ENCODE measurements at regions not wholly inside any gene's neighbourhood (a gene's known extent, or its start where the extent isn't known, plus 50 kb on each side); places are given as distances from the start of the nearest gene placed in this dataset.

DNA sequence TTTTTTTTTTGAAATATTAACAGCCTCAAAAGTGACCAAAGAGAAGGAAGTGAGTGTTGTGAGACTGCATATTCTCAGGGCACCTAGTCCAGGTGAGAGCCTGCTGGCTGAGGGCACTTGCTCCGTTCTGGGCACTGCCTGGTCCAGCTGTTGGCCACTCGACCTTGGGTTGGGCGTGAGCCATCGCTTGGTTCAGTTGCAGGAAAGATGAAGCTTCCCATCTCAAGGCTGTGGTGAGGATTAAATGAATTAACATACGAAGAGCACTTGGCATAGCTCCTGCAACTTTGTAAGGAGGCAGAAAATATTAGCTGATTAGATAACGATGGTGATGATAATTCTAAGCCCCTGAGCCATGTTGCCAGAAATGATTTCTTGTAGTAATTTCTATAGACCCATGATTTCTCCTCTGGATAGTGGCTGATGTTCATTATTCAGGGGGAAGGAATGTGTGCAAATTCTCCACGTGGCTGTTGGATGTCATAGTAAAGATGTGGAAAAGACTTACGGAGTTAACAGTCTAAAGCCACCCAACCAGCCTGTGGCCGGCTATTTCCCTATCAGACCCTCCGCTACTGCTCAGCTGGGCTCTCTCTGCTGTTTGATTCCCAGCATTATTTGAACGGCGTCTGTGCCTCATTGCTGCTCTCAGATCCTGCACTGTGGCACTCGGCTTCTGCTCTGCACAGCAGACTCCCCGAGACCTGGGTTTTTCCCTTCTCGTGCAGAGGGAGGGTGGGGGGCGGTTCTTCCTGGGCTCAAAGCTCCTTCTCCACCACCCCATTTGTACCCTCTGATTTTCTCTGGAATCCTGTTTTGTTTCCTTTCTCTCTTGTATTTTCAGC is 221.1 kb downstream of the GALR1 start:
- TF ChIP-seq, protein P1, sequence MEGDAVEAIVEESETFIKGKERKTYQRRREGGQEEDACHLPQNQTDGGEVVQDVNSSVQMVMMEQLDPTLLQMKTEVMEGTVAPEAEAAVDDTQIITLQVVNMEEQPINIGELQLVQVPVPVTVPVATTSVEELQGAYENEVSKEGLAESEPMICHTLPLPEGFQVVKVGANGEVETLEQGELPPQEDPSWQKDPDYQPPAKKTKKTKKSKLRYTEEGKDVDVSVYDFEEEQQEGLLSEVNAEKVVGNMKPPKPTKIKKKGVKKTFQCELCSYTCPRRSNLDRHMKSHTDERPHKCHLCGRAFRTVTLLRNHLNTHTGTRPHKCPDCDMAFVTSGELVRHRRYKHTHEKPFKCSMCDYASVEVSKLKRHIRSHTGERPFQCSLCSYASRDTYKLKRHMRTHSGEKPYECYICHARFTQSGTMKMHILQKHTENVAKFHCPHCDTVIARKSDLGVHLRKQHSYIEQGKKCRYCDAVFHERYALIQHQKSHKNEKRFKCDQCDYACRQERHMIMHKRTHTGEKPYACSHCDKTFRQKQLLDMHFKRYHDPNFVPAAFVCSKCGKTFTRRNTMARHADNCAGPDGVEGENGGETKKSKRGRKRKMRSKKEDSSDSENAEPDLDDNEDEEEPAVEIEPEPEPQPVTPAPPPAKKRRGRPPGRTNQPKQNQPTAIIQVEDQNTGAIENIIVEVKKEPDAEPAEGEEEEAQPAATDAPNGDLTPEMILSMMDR (IDR thresholded peaks at IDR 0.05; ENCODE audit: low read depth, low read length, poor library complexity, severe bottlenecking) = no peak
- TF ChIP-seq EZH2phosphoT487 (IDR thresholded peaks at IDR 0.05; ENCODE audit: borderline replicate concordance, low read length) = no peak
